ENCODE measurements at regions not wholly inside any gene's neighbourhood (a gene's known extent, or its start where the extent isn't known, plus 50 kb on each side); places are given as distances from the start of the nearest gene placed in this dataset.

GRCh38 chr3:4220065-4220464 is 83.1 kb upstream of the SETMAR start:
- TF ChIP-seq EZH2 (IDR thresholded peaks at IDR 0.05; ENCODE audit: insufficient read depth, poor library complexity, severe bottlenecking) (no peak), EZH2phosphoT487 (IDR thresholded peaks at IDR 0.05; ENCODE audit: insufficient read depth, low read depth) (no peak)

Data from GM23248 (cell line).